Upper lobe of left lung (tissue), 6 donors: ENCODE measurements at regions not wholly inside any gene's neighbourhood (a gene's known extent, or its start where the extent isn't known, plus 50 kb on each side); places are given as distances from the start of the nearest gene placed in this dataset.

Experiments used
- ATAC-seq, 2 donors: fragments of 200-7000 bp; cut with Tn5 transposase; one replicate each; pipeline ENCODE4 v1.9.1; 2022; ENCODE audit warnings: mild to moderate bottlenecking in 2 of 2, moderate library complexity in 2 of 2; ENCODE audit not compliant: low FRiP score in 2 of 2
- DNase-seq, 2 donors: peaks; one replicate each; pipeline ENCODE4 v3.0.0-alpha.2; 2019 to 2020
- H3K27ac ChIP-seq, 4 donors: fragments of 200-600 bp; sonication (generic); one replicate each; pipeline ENCODE4 v1.5.1; 2016 to 2019
- H3K27me3 ChIP-seq, 4 donors: fragments of 200-600 bp; sonication (generic); one replicate each; pipeline ENCODE4 v1.5.1; 2017 to 2019
- H3K36me3 ChIP-seq, 4 donors: fragments of 200-600 bp; sonication (generic); one replicate each; pipeline ENCODE4 v1.5.1; 2016 to 2019
- H3K4me1 ChIP-seq, 4 donors: fragments of 200-600 bp; sonication (generic); one replicate each; pipeline ENCODE4 v1.5.1; 2018 to 2019
- H3K4me3 ChIP-seq, 4 donors: fragments of 200-600 bp; sonication (generic); one replicate each; pipeline ENCODE4 v1.5.1; 2017 to 2019; ENCODE audit warnings: mild to moderate bottlenecking in 2 of 4, moderate library complexity in 1 of 4
- H3K9me3 ChIP-seq, 4 donors: fragments of 200-600 bp; sonication (generic); one replicate each; pipeline ENCODE4 v1.5.1; 2018 to 2019
- CTCF ChIP-seq, 6 experiments: fragments of 450-650 bp in 4 of 6; fragments of 200-600 bp in 2 of 6; sonication (generic) in 2 of 6; IDR thresholded peaks; one replicate each; pipeline ENCODE4 v1.5.1; 2016 to 2019; ENCODE audit warnings: antibody characterized with exemption in 6 of 6
- EP300 ChIP-seq, 4 donors: sonication (generic); formaldehyde crosslinking; IDR thresholded peaks; one replicate each; pipeline ENCODE4 v1.5.1; 2017; ENCODE audit warnings: antibody characterized with exemption in 4 of 4, control low read depth in 2 of 4
- POLR2A ChIP-seq, 4 donors: fragments of 450-650 bp; IDR thresholded peaks; one replicate each; pipeline ENCODE4 v1.5.1; 2016 to 2017; ENCODE audit warnings: antibody characterized with exemption in 4 of 4, mild to moderate bottlenecking in 2 of 4
- POLR2AphosphoS5 ChIP-seq, 2 donors: sonication (generic); formaldehyde crosslinking; IDR thresholded peaks; one replicate each; pipeline ENCODE4 v1.5.1; 2017; ENCODE audit warnings: antibody characterized with exemption in 2 of 2
- WGBS, 2 donors: methylation state at CpG; one replicate each; pipeline ENCODE4 v1.1.5; 2017 to 2018; 5-methylcytosine and 5-hydroxymethylcytosine counted together
- donor health status: DM: no; HTN: no; CAD: no; lungs with moderate emphysema.
- donor health status: DM: no; HTN: yes; CAD: no; lungs with severe emphysema.

- ATAC-seq: no peak
- H3K27ac ChIP-seq: no peak overlapping the region
- TF ChIP-seq CTCF (IDR thresholded peaks at IDR 0.05) (no peak), EP300 (IDR thresholded peaks at IDR 0.05) (no peak), POLR2A (IDR thresholded peaks at IDR 0.05) (no peak), POLR2AphosphoS5 (IDR thresholded peaks at IDR 0.05) (no peak)
- H3K4me3 ChIP-seq: no peak overlapping the region
- H3K36me3 ChIP-seq: no peaks in the 10 kb centered on the region
- no peaks in the 10 kb centered on the region for H3K4me1 ChIP-seq
- H3K27me3 ChIP-seq: no peaks in the 10 kb centered on the region
- WGBS, 2 donors: 90 to 91% methylated on average over 5 of the region's 5 CpGs
- H3K9me3 ChIP-seq: peaks cover 7 to 22% (median 14%) of the 10 kb centered on the region in 4 donors
- DNase-seq: no peak
These were observed 58.1 kb upstream of the TGIF1 start for GRCh38 chr18:3391704-3392466.

GRCh38 chr18:3392467-3392855, 57.5 kb upstream of the TGIF1 start:
- Histone ChIP-seq H3K4me3 (no peak overlapping the region), H3K36me3 (no peaks in the 10 kb centered on the region), H3K4me1 (no peaks in the 10 kb centered on the region), H3K27me3 (no peaks in the 10 kb centered on the region), H3K27ac (no peak overlapping the region), H3K9me3 (peaks cover 7 to 22% (median 14%) of the 10 kb centered on the region in 4 donors)
- DNase-seq: no peak
- WGBS, 2 donors: 76 to 92% methylated on average over 2 of the region's 2 CpGs
- no peak for ATAC-seq
- TF ChIP-seq POLR2AphosphoS5 (IDR thresholded peaks at IDR 0.05) (no peak), POLR2A (IDR thresholded peaks at IDR 0.05) (no peak), EP300 (IDR thresholded peaks at IDR 0.05) (no peak), CTCF (IDR thresholded peaks at IDR 0.05) (no peak)

GRCh38 chr18:3394648-3395047, 55.3 kb upstream of the TGIF1 start:
- Histone ChIP-seq H3K36me3 (no peaks in the 10 kb centered on the region), H3K27ac (no peak overlapping the region), H3K9me3 (peaks cover 7 to 20% (median 12%) of the 10 kb centered on the region in 4 donors), H3K4me3 (no peak overlapping the region), H3K4me1 (no peaks in the 10 kb centered on the region), H3K27me3 (no peaks in the 10 kb centered on the region)
- ATAC-seq (no peak), DNase-seq (no peak)
- WGBS, 2 donors: 95 to 98% methylated on average over 5 of the region's 5 CpGs
- no peak for TF ChIP-seq CTCF (IDR thresholded peaks at IDR 0.05)
- no peak for TF ChIP-seq EP300 (IDR thresholded peaks at IDR 0.05)
- no peak for TF ChIP-seq POLR2A (IDR thresholded peaks at IDR 0.05)
- TF ChIP-seq POLR2AphosphoS5 (IDR thresholded peaks at IDR 0.05): no peak

- H3K27ac ChIP-seq: no peak overlapping the region
- H3K27me3 ChIP-seq: no peaks in the 10 kb centered on the region
- H3K9me3 ChIP-seq: peaks cover 1 to 12% (median 6%) of the 10 kb centered on the region in 4 donors
- 77 to 92% methylated on average over 2 of the region's 2 CpGs for WGBS, 2 donors
- H3K36me3 ChIP-seq: no peaks in the 10 kb centered on the region
- H3K4me1 ChIP-seq: no peaks in the 10 kb centered on the region
- TF ChIP-seq CTCF (IDR thresholded peaks at IDR 0.05) (no peak), POLR2A (IDR thresholded peaks at IDR 0.05) (no peak), POLR2AphosphoS5 (IDR thresholded peaks at IDR 0.05) (no peak), EP300 (IDR thresholded peaks at IDR 0.05) (no peak)
- H3K4me3 ChIP-seq: no peak overlapping the region
- ATAC-seq: no peak
- DNase-seq: no peak
These were observed 54.5 kb upstream of the TGIF1 start for GRCh38 chr18:3395466-3395865.
